Prostate gland (tissue), 2 donors: ENCODE measurements at regions not wholly inside any gene's neighbourhood (a gene's known extent, or its start where the extent isn't known, plus 50 kb on each side); places are given as distances from the start of the nearest gene placed in this dataset.

Experiments
- CTCF ChIP-seq, 4 experiments: fragments of 200-600 bp in 2 of 4; fragments of 450-650 bp in 2 of 4; sonication (generic) in 2 of 4; IDR thresholded peaks; 1 replicate in 3 of 4; 2 replicates in 1 of 4; pipeline ENCODE4 v1.5.1; 2016 to 2019; ENCODE audit warnings: antibody characterized with exemption in 4 of 4, mild to moderate bottlenecking in 2 of 4, moderate library complexity in 2 of 4
- POLR2A ChIP-seq: fragments of 450-650 bp; IDR thresholded peaks from one replicate; pipeline ENCODE4 v1.6.1; 2016; ENCODE audit warnings: antibody characterized with exemption, mild to moderate bottlenecking

DNA sequence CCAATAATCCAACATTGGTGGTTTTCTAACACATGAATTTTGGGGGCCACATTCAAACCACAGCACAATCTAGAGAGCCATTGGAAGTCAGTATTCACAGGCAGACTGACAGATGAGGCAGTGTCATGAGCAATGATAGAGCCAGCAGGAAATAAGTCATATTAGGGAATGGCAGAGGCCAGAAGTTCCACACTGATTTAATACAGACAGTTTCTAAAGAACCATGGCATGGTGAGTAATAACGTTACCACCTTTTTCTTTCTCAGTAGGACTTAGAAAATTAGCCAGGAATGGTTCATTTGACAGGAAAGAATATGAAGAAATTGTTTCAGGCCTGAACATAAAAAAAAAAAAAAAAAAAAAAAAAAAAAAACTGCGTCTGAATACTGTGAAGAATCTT lies 210.3 kb downstream of the GPAM start:
- TF ChIP-seq CTCF (IDR thresholded peaks at IDR 0.05) (no peak), POLR2A (no peak)
